ENCODE measurements at regions not wholly inside any gene's neighbourhood (a gene's known extent, or its start where the extent isn't known, plus 50 kb on each side); places are given as distances from the start of the nearest gene placed in this dataset.

DNA sequence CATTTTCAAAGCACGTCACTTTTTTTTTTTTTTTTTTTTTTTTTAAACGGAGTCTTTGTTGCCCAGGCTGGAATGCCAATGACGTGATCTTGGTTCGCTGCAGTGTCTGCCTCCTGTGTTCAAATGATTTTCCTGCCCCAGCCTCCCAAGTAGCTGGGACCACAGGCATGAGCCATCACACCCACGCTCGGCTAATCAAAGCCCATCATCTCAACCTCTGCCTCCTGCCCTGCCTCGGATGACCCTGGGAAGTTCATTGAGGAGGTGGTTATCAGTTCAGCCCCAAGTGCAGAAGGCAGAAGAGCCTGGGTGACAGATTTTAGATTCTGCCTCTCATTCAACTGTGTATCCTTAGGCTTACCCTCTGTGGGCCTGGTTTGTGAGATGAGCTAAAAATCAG is 484.9 kb upstream of the EEF2KMT start:
- in situ Hi-C loops (cut with MboI; ENCODE audit: low sequenced_read_pairs, unreplicated experiment), result no loop called here
- TF ChIP-seq, protein P1, sequence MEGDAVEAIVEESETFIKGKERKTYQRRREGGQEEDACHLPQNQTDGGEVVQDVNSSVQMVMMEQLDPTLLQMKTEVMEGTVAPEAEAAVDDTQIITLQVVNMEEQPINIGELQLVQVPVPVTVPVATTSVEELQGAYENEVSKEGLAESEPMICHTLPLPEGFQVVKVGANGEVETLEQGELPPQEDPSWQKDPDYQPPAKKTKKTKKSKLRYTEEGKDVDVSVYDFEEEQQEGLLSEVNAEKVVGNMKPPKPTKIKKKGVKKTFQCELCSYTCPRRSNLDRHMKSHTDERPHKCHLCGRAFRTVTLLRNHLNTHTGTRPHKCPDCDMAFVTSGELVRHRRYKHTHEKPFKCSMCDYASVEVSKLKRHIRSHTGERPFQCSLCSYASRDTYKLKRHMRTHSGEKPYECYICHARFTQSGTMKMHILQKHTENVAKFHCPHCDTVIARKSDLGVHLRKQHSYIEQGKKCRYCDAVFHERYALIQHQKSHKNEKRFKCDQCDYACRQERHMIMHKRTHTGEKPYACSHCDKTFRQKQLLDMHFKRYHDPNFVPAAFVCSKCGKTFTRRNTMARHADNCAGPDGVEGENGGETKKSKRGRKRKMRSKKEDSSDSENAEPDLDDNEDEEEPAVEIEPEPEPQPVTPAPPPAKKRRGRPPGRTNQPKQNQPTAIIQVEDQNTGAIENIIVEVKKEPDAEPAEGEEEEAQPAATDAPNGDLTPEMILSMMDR (IDR thresholded peaks at IDR 0.05; ENCODE audit: borderline replicate concordance, control extremely low read depth, extremely low read depth, insufficient read depth, missing control alignments), result no peak
- DNase-seq (ENCODE audit: low spot score), result no peak

DNA sequence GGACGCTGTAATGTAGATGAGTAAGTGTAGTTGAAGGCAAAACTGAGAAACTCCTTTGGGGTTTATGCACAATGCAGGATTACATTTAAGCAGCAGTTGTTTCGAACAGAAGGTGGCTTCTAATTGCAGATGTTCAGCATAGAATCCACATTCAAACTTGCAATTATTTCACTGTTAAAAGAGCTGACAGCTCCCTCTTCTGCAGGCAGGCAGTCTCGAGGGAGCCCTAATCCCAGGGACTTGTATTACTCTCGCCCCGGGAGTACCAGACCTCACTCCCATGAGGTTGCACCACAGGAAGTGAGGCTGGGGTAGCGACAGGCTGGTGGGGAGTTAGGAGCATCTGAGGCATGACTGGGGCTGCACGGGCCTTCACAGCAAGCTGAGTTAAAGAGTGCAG is 484.3 kb upstream of the EEF2KMT start:
- in situ Hi-C loops (cut with MboI; ENCODE audit: low sequenced_read_pairs, unreplicated experiment), result no loop called here
- no peak for DNase-seq (ENCODE audit: low spot score)
- TF ChIP-seq, protein P1 (IDR thresholded peaks at IDR 0.05; ENCODE audit: borderline replicate concordance, control extremely low read depth, extremely low read depth, insufficient read depth, missing control alignments), result no peak

DNA sequence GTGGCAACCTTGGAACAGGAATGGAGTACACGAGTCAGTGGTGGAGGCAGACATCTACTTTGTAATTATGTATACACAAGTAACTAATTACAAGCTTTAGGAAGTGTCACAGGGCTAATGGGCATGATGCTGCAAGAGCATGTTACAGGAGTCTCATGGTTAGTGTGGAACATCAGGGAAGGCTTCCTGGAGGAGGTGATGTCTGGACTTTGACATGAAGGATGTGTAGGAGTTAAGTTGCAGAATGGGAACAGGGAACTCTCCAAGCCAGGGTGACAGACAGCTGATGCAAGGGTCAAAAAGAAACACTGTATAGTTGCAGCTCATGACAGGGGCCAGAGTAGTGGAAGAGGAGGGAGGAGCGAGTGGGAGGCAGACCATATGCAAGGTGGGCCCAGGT is 483.8 kb upstream of the EEF2KMT start:
- DNase-seq (ENCODE audit: low spot score), result no peak
- TF ChIP-seq, protein P1 (IDR thresholded peaks at IDR 0.05; ENCODE audit: borderline replicate concordance, control extremely low read depth, extremely low read depth, insufficient read depth, missing control alignments), result no peak
- in situ Hi-C loops (cut with MboI; ENCODE audit: low sequenced_read_pairs, unreplicated experiment), result no loop called here

DNA sequence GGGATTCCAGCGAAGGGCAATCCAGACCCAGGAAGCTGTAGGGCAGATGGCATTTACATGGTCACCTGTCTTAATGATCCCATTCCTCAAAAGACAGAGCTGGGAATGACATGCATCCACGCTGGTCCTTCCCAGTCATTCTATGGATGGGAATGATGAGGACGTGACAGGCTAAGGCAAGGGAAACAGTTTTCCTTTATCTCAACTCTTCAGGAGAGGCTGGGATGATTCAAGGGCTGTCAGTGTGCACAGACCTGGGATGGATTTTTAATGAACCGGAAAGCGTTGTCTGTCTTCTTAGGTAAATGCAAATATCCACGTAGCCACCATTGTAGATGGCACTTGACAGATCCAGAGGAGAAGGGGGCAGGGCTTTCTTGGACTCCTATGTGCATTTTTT is 483.2 kb upstream of the EEF2KMT start:
- TF ChIP-seq, protein P1 (IDR thresholded peaks at IDR 0.05; ENCODE audit: borderline replicate concordance, control extremely low read depth, extremely low read depth, insufficient read depth, missing control alignments), result no peak
- in situ Hi-C loops (cut with MboI; ENCODE audit: low sequenced_read_pairs, unreplicated experiment), result no loop called here
- DNase-seq (ENCODE audit: low spot score), result no peak

DNA sequence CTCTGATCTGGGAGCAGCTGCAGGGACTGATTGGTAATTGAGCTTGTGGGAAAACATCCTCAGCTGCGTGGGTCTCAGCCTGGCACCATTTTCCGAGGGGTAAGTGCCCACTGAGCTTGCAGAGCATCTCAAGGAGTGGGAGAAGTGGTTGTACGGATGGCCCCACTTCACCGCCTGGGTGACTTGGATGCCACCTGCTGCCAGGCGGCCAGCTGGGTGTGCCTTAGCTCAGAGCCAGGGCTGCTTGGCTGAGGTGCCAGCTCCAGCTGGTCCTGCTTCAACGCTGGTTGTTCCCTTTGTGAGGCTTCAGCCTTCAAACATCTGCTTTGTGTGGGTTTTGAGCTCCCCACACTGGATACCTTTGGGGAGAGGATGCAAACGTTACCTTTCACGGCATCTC is 482.7 kb upstream of the EEF2KMT start:
- TF ChIP-seq, protein P1 (IDR thresholded peaks at IDR 0.05; ENCODE audit: borderline replicate concordance, control extremely low read depth, extremely low read depth, insufficient read depth, missing control alignments), result no peak
- no peak for DNase-seq (ENCODE audit: low spot score)
- in situ Hi-C loops (cut with MboI; ENCODE audit: low sequenced_read_pairs, unreplicated experiment), result no loop called here

DNA sequence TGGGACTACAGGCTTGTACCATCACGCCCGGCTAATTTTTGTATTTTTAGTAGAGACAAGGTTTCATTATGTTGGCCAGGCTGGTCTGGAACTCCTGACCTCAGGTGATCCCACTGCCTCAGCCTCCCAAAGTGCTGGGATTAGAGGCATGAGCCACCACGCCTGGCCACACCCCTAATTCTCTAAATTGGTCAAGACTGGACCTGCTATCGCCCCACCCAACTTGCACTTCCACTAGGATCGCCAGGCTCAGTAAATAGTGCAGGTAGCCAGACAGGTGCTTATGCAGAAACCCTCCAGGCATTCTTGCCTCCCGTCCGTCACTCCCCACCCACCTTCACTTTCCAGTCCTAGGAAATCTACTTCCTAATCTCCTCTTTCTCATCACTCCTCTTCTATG is 481.4 kb upstream of the EEF2KMT start:
- in situ Hi-C loops (cut with MboI; ENCODE audit: low sequenced_read_pairs, unreplicated experiment), result no loop called here
- DNase-seq (ENCODE audit: low spot score), result no peak

More for the DNA sequence above, 481.4 kb upstream of the EEF2KMT start:
- TF ChIP-seq, protein P1 (IDR thresholded peaks at IDR 0.05; ENCODE audit: borderline replicate concordance, control extremely low read depth, extremely low read depth, insufficient read depth, missing control alignments), result no peak

Measured in GM13976 (cell line).